Calu3 (cell line): ENCODE measurements at regions not wholly inside any gene's neighbourhood (a gene's known extent, or its start where the extent isn't known, plus 50 kb on each side); places are given as distances from the start of the nearest gene placed in this dataset.

ENCODE experiments used
- BruUV-seq: library from RNA; stranded (reverse); fragments of 400-500 nt; replicated peaks from 2 replicates; lab custom pipeline; 2021; lab: Mats Ljungman, UMichigan
- CTCF ChIA-PET: fragments of 300-600 bp; sonication (Branson Sonifier 250); formaldehyde crosslinking; loops from one replicate; lab custom pipeline; 2022; ENCODE audit warnings: antibody characterized with exemption; lab: Charles Lee
- DNase-seq: peaks from one replicate; pipeline ENCODE4 v3.0.0; 2022
- H3K27ac Mint-ChIP-seq: one replicate; pipeline ENCODE4 v1.8.0; 2022; ENCODE audit warnings: mixed read lengths; ENCODE audit not compliant: unreplicated experiment
- H3K27me3 Mint-ChIP-seq: one replicate; pipeline ENCODE4 v1.8.0; 2022; ENCODE audit warnings: mixed read lengths; ENCODE audit not compliant: unreplicated experiment
- H3K36me3 Mint-ChIP-seq: one replicate; pipeline ENCODE4 v1.8.0; 2022; ENCODE audit warnings: mild to moderate bottlenecking, moderate library complexity, mixed read lengths; ENCODE audit not compliant: insufficient read depth, unreplicated experiment
- H3K4me1 Mint-ChIP-seq: one replicate; pipeline ENCODE4 v1.8.0; 2022; ENCODE audit warnings: mild to moderate bottlenecking, low read depth, mixed read lengths; ENCODE audit not compliant: unreplicated experiment
- H3K4me3 Mint-ChIP-seq: one replicate; pipeline ENCODE4 v1.8.0; 2022; ENCODE audit warnings: mild to moderate bottlenecking, low read depth, moderate library complexity, mixed read lengths; ENCODE audit not compliant: unreplicated experiment
- H3K9me3 Mint-ChIP-seq: one replicate; pipeline ENCODE4 v1.8.0; 2022; ENCODE audit warnings: low read depth, mixed read lengths; ENCODE audit not compliant: unreplicated experiment
- CTCF ChIP-seq: fragments of 200-600 bp; IDR thresholded peaks from one replicate; pipeline ENCODE4 v1.8.0; 2022; ENCODE audit warnings: antibody characterized with exemption; ENCODE audit not compliant: unreplicated experiment
- intact Hi-C: fragments of 100-400 bp; cut with micrococcal nuclease; formaldehyde crosslinking; loops from one replicate; pipeline ENCODE4 v1.10.0; 2022; ENCODE audit not compliant: unreplicated experiment

DNA sequence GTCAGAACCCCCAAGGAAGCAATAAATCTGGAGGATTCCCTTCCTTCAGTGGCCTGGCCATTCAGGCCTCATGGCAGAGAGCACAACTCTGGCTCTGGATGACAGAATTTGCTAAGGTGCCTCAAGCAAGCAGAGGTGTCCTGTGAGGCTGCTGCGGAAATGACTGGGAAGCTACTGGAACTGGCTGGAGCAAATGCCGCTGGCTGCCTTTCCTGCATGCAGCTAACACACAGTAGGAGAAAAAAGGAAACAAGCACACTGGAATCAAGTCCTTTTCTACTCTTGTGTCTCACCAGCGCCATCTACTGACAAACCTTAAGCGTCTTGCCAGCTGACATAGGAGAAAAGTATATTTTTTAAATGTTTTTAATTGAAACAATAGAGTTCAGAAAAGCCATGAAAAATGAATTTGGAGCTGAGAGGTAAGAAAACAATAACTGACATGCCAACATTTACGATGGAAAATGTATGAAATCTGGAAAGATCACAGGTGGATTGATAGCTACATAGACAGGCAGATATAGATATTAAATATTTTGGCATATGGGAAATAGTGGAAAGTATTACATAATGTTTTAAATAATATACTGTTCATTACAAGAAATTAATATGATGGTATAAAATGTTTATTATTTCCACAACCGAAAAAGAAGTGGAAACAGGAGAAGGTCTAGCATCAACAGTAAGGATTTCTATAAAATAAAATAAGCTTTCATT lies 951.6 kb downstream of the ANKRD7 start:
- CTCF ChIA-PET, result interaction anchor here (0.6 to 1.3 kb wide), 4 partner anchors 220 to 770 kb away, joined by 3 to 4 read pairs (median 3); no protein-coding TSS in a partner anchor
- no peak overlapping the region for H3K4me3 Mint-ChIP-seq
- no peaks in the 10 kb centered on the region for H3K36me3 Mint-ChIP-seq
- intact Hi-C loops, result loop anchor here (1.0 to 10.0 kb wide), 5 partner anchors 74 to 921 kb away; no protein-coding TSS in a partner anchor
- TF ChIP-seq CTCF, result peak; percentile 85
- no peaks in the 10 kb centered on the region for H3K4me1 Mint-ChIP-seq
- H3K27ac Mint-ChIP-seq, result no peak overlapping the region
- no peaks in the 10 kb centered on the region for H3K27me3 Mint-ChIP-seq
- BruUV-seq, result no TSS peak
- peak; percentile 66 for DNase-seq
- H3K9me3 Mint-ChIP-seq, result no peaks in the 10 kb centered on the region

GRCh38 chr7:119177863-119178262 lies 953.4 kb downstream of the ANKRD7 start:
- no peak overlapping the region for H3K27ac Mint-ChIP-seq
- H3K4me3 Mint-ChIP-seq, result no peak overlapping the region
- no peaks in the 10 kb centered on the region for H3K4me1 Mint-ChIP-seq
- no peak for DNase-seq
- intact Hi-C loops, result loop anchor here (2.0 to 10.0 kb wide), 4 partner anchors 76 to 923 kb away; no protein-coding TSS in a partner anchor
- no TSS peak for BruUV-seq
- CTCF ChIA-PET, result no interaction called here
- TF ChIP-seq CTCF, result no peak
- no peaks in the 10 kb centered on the region for H3K36me3 Mint-ChIP-seq
- H3K27me3 Mint-ChIP-seq, result no peaks in the 10 kb centered on the region
- peaks cover 2% of the 10 kb centered on the region for H3K9me3 Mint-ChIP-seq

- intact Hi-C loops, result no loop called here
- CTCF ChIA-PET, result no interaction called here
- Mint-ChIP-seq H3K27ac (no peak overlapping the region), H3K36me3 (no peaks in the 10 kb centered on the region), H3K27me3 (no peaks in the 10 kb centered on the region), H3K4me1 (no peaks in the 10 kb centered on the region), H3K9me3 (peaks cover 7% of the 10 kb centered on the region), H3K4me3 (no peak overlapping the region)
- TF ChIP-seq CTCF, result no peak
- BruUV-seq, result no TSS peak
- no peak for DNase-seq
Measured at GRCh38 chr7:119184124-119184788, 959.8 kb downstream of the ANKRD7 start.

DNA sequence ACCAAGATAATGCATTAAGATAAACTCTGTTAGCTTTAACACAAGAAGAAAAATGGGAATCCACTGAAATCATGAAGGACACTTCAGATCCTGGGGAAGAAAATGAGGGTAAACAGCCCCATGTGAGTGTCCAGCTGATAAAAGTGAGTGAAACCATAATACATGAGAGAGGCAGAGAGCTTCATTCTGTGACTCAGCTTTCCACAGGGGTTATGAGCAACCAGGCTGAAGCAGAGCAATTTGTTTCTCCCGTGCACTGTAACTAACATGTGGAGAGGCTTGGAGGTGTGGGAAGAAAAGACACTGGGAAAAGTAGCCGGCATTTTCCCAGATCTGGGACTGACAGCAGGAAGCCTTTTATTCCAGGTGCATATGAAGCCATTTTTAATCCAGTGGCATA lies 971.7 kb downstream of the ANKRD7 start:
- Mint-ChIP-seq H3K27me3 (no peaks in the 10 kb centered on the region), H3K27ac (no peak overlapping the region), H3K36me3 (no peaks in the 10 kb centered on the region), H3K9me3 (no peaks in the 10 kb centered on the region), H3K4me3 (no peak overlapping the region), H3K4me1 (no peaks in the 10 kb centered on the region)
- intact Hi-C loops, result no loop called here
- CTCF ChIA-PET, result no interaction called here
- TF ChIP-seq CTCF, result no peak
- no peak for DNase-seq
- no TSS peak for BruUV-seq
